Adrenal gland (tissue), 9 donors: ENCODE measurements at regions not wholly inside any gene's neighbourhood (a gene's known extent, or its start where the extent isn't known, plus 50 kb on each side); places are given as distances from the start of the nearest gene placed in this dataset.
A peak's percentile ranks its signal among the peaks of the same experiment; 100 is the strongest.

ENCODE experiments used
- DNase-seq, 7 donors: peaks; one replicate each; pipeline ENCODE4 v3.0.0-alpha.2; 2019 to 2020
- H3K27ac ChIP-seq, 5 donors: fragments of 200-600 bp; sonication (generic) in 4 of 5; 1 replicate in 3 of 5; 2 replicates in 2 of 5; pipeline versions ENCODE4 v1.5.1 to v1.8.0; 2016 to 2020; ENCODE audit warnings: mild to moderate bottlenecking in 1 of 5
- H3K27me3 ChIP-seq: fragments of 200-600 bp; 2 replicates; pipeline ENCODE4 v1.8.0; 2021
- H3K36me3 ChIP-seq, 2 donors: fragments of 200-600 bp; replicated peaks in 1 of 2; 1 replicate in 1 of 2; 2 replicates in 1 of 2; pipeline versions ENCODE4 v1.5.1 to v1.8.0; 2018 to 2022
- H3K4me1 ChIP-seq, 2 donors: fragments of 200-600 bp; replicated peaks in 1 of 2; 1 replicate in 1 of 2; 2 replicates in 1 of 2; pipeline versions ENCODE4 v1.5.1 to v1.8.0; 2018 to 2021
- H3K4me3 ChIP-seq, 4 donors: fragments of 200-600 bp; sonication (generic) in 3 of 4; one replicate each; pipeline ENCODE4 v1.5.1; 2016 to 2018
- H3K9me3 ChIP-seq, 3 donors: fragments of 200-600 bp; sonication (generic) in 1 of 3; replicated peaks in 1 of 3; 1 replicate in 2 of 3; 2 replicates in 1 of 3; pipeline versions ENCODE4 v1.5.1 to v1.8.0; 2016 to 2021
- CTCF ChIP-seq, 6 experiments: fragments of 450-650 bp in 4 of 6; fragments of 200-600 bp in 2 of 6; sonication (generic) in 1 of 6; IDR thresholded peaks; 1 replicate in 5 of 6; 2 replicates in 1 of 6; pipeline versions ENCODE4 v1.5.1 to v1.8.0; 2016 to 2021; ENCODE audit warnings: antibody characterized with exemption in 6 of 6, mild to moderate bottlenecking in 2 of 6, moderate library complexity in 1 of 6
- POLR2A ChIP-seq, 2 donors: fragments of 450-650 bp; IDR thresholded peaks; one replicate each; pipeline ENCODE4 v1.6.1; 2017; ENCODE audit warnings: antibody characterized with exemption in 2 of 2, mild to moderate bottlenecking in 2 of 2, moderate library complexity in 1 of 2
- WGBS, 4 donors: extraction: QIAGEN DNeasy Blood & Tissue Kit in 2 of 4; methylation state at CpG; one replicate each; pipeline versions ENCODE4 v1.1.5 to v1.1.7; 2013 to 2017; 5-methylcytosine and 5-hydroxymethylcytosine counted together
- intact Hi-C, 2 donors: fragments of 100-400 bp; cut with DNase I; formaldehyde crosslinking; loops; one replicate each; pipeline versions ENCODE4 v1.14.1 to v1.15.0; 2022 to 2023
- donor health status: healthy with polysubstance abuse.
- donor health status: Bipolar disorder and iron deficiency.
- donor health status: DM: yes; HTN: yes; CAD: no.
- donor health status: DM: no; HTN: no; CAD: no.
- donor health status: DM: no; HTN: no; CAD: no.

- Histone ChIP-seq H3K27ac (no peak overlapping the region), H3K4me3 (no peak overlapping the region), H3K9me3 (no peaks in the 10 kb centered on the region), H3K27me3 (no peaks in the 10 kb centered on the region), H3K4me1 (no peaks in the 10 kb centered on the region), H3K36me3 (no peaks in the 10 kb centered on the region)
- no peak for TF ChIP-seq POLR2A (IDR thresholded peaks at IDR 0.05)
- no peak for TF ChIP-seq CTCF (IDR thresholded peaks at IDR 0.05)
- DNase-seq: no peak
- intact Hi-C loops: no loop called here
- WGBS, 4 donors: 64 to 100% (median 94%) methylated on average over 2 of the region's 2 CpGs
These were observed 52.0 kb upstream of the RYK start for GRCh38 chr3:134302674-134303073.

GRCh38 chr3:134300520-134300919 is 49.9 kb upstream of the RYK start:
- Histone ChIP-seq H3K27me3 (no peaks in the 10 kb centered on the region), H3K4me1 (no peaks in the 10 kb centered on the region), H3K27ac (no peak overlapping the region), H3K4me3 (no peak overlapping the region), H3K9me3 (peaks cover 0 to 6% (median 0%) of the 10 kb centered on the region in 3 donors), H3K36me3 (no peaks in the 10 kb centered on the region)
- no peak for DNase-seq
- TF ChIP-seq POLR2A (IDR thresholded peaks at IDR 0.05): no peak
- TF ChIP-seq CTCF (IDR thresholded peaks at IDR 0.05): peak in 2 of 6 experiments; percentile 2 to 11
- intact Hi-C loops: no loop called here
- 76 to 91% (median 81%) methylated on average over 3 of the region's 3 CpGs for WGBS, 4 donors
